T1000 (cell line): ENCODE measurements at regions not wholly inside any gene's neighbourhood (a gene's known extent, or its start where the extent isn't known, plus 50 kb on each side); places are given as distances from the start of the nearest gene placed in this dataset.

Source experiments
- DNase-seq: peaks from one replicate; lab custom pipeline; 2025; ENCODE audit warnings: mixed read lengths; lab: John Stamatoyannopoulos, UW

GRCh38 chr6:6840831-6841291, 252.3 kb downstream of the LY86 start:
- DNase-seq = no peak

GRCh38 chr6:6841571-6841970, 253.1 kb downstream of the LY86 start:
- no peak for DNase-seq

- no peak for DNase-seq
These were observed 253.8 kb downstream of the LY86 start for GRCh38 chr6:6842291-6842690.

- no peak for DNase-seq
These were observed 254.6 kb downstream of the LY86 start for GRCh38 chr6:6843057-6843627.

GRCh38 chr6:6843777-6844176, 255.3 kb downstream of the LY86 start:
- DNase-seq = no peak

GRCh38 chr6:6844530-6844929, 256.0 kb downstream of the LY86 start:
- DNase-seq = no peak

- no peak for DNase-seq
These were observed 257.1 kb downstream of the LY86 start for GRCh38 chr6:6845603-6846002.

- DNase-seq = no peak
These were observed 259.1 kb downstream of the LY86 start for GRCh38 chr6:6847591-6847990.

GRCh38 chr6:6851059-6851948, 256.5 kb upstream of the RREB1 start:
- DNase-seq = no peak

GRCh38 chr6:6851949-6852261, 255.9 kb upstream of the RREB1 start:
- no peak for DNase-seq

- no peak for DNase-seq
These were observed 250.9 kb upstream of the RREB1 start for GRCh38 chr6:6856538-6857523.

- DNase-seq = no peak
These were observed 250.2 kb upstream of the RREB1 start for GRCh38 chr6:6857528-6857927.

- DNase-seq = no peak
These were observed 249.2 kb upstream of the RREB1 start for GRCh38 chr6:6858533-6858982.

- no peak for DNase-seq
These were observed 248.7 kb upstream of the RREB1 start for GRCh38 chr6:6859105-6859504.

- no peak for DNase-seq
These were observed 248.0 kb upstream of the RREB1 start for GRCh38 chr6:6859722-6860121.

GRCh38 chr6:6860863-6861262, 246.9 kb upstream of the RREB1 start:
- no peak for DNase-seq

- DNase-seq = no peak
These were observed 246.3 kb upstream of the RREB1 start for GRCh38 chr6:6861351-6861894.

- DNase-seq = no peak
These were observed 245.8 kb upstream of the RREB1 start for GRCh38 chr6:6861995-6862394.

- DNase-seq = no peak
These were observed 243.7 kb upstream of the RREB1 start for GRCh38 chr6:6863970-6864639.

GRCh38 chr6:6865611-6866010, 242.2 kb upstream of the RREB1 start:
- DNase-seq = no peak

GRCh38 chr6:6866656-6867403, 240.9 kb upstream of the RREB1 start:
- DNase-seq = no peak
